ENCODE measurements at regions not wholly inside any gene's neighbourhood (a gene's known extent, or its start where the extent isn't known, plus 50 kb on each side); places are given as distances from the start of the nearest gene placed in this dataset.

DNA sequence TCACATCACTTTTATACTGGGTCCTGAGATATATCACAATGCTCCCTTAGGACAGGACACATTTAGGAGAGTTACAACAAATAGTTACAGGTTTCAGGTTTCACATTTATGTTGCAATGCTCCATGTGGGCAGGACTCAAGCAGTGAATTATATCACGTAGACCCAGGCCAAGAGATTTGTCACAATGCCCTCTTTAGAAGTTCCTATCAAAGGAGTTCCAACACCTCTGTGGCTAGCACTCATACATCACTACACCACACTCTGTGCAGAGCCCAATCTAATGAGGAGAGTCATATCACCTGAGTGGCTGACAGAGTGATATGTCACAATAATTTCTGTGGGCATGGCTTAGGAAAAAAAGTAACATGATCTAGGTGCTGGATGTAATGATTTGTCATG is 1068.2 kb upstream of the AMELY start:
- TF ChIP-seq, protein P1, sequence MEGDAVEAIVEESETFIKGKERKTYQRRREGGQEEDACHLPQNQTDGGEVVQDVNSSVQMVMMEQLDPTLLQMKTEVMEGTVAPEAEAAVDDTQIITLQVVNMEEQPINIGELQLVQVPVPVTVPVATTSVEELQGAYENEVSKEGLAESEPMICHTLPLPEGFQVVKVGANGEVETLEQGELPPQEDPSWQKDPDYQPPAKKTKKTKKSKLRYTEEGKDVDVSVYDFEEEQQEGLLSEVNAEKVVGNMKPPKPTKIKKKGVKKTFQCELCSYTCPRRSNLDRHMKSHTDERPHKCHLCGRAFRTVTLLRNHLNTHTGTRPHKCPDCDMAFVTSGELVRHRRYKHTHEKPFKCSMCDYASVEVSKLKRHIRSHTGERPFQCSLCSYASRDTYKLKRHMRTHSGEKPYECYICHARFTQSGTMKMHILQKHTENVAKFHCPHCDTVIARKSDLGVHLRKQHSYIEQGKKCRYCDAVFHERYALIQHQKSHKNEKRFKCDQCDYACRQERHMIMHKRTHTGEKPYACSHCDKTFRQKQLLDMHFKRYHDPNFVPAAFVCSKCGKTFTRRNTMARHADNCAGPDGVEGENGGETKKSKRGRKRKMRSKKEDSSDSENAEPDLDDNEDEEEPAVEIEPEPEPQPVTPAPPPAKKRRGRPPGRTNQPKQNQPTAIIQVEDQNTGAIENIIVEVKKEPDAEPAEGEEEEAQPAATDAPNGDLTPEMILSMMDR (IDR thresholded peaks at IDR 0.05; ENCODE audit: low read length): no peak
- no peak for TF ChIP-seq EZH2 (IDR thresholded peaks at IDR 0.05; ENCODE audit: borderline replicate concordance, low read length)
